ENCODE measurements at regions not wholly inside any gene's neighbourhood (a gene's known extent, or its start where the extent isn't known, plus 50 kb on each side); places are given as distances from the start of the nearest gene placed in this dataset.

GRCh38 chr13:80278706-80279105, 62.2 kb downstream of the SPRY2 start:
- no peak for TF ChIP-seq CTCF (conservative IDR thresholded peaks at IDR 0.05; ENCODE audit: low read depth, low read length)
- TF ChIP-seq POLR2A (IDR thresholded peaks at IDR 0.05; ENCODE audit: low read depth, low read length) = no peak
- TF ChIP-seq, protein P1, sequence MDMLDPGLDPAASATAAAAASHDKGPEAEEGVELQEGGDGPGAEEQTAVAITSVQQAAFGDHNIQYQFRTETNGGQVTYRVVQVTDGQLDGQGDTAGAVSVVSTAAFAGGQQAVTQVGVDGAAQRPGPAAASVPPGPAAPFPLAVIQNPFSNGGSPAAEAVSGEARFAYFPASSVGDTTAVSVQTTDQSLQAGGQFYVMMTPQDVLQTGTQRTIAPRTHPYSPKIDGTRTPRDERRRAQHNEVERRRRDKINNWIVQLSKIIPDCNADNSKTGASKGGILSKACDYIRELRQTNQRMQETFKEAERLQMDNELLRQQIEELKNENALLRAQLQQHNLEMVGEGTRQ (IDR thresholded peaks at IDR 0.05; ENCODE audit: low read depth, low read length) = no peak
- TF ChIP-seq MXI1 (IDR thresholded peaks at IDR 0.05; ENCODE audit: borderline replicate concordance, low read depth, low read length) = no peak

Measured in IMR-90 (cell line).